NCI-H2107 (cell line): ENCODE measurements at regions not wholly inside any gene's neighbourhood (a gene's known extent, or its start where the extent isn't known, plus 50 kb on each side); places are given as distances from the start of the nearest gene placed in this dataset.

Source experiments
- DNase-seq: peaks from one replicate; lab custom pipeline; 2025; lab: John Stamatoyannopoulos, UW

GRCh38 chr2:30310371-30310770 is 79.0 kb downstream of the LBH start:
- no peak for DNase-seq

- no peak for DNase-seq
Measured at GRCh38 chr2:30310955-30311354, 79.6 kb downstream of the LBH start.

- no peak for DNase-seq
Measured at GRCh38 chr2:30311711-30312110, 80.4 kb downstream of the LBH start.

GRCh38 chr2:30312916-30313315 is 81.6 kb downstream of the LBH start:
- no peak for DNase-seq

GRCh38 chr2:30314981-30315380 is 83.6 kb downstream of the LBH start:
- DNase-seq = no peak

- DNase-seq = no peak
Measured at GRCh38 chr2:30315391-30316063, 84.2 kb downstream of the LBH start.

GRCh38 chr2:30316408-30316807 is 85.1 kb downstream of the LBH start:
- no peak for DNase-seq

GRCh38 chr2:30318987-30319782 is 87.9 kb downstream of the LBH start:
- DNase-seq = no peak

GRCh38 chr2:30321466-30321865 is 90.1 kb downstream of the LBH start:
- DNase-seq = no peak

GRCh38 chr2:30323499-30323898 is 92.2 kb downstream of the LBH start:
- no peak for DNase-seq

GRCh38 chr2:30324245-30324908 is 93.0 kb downstream of the LBH start:
- no peak for DNase-seq

GRCh38 chr2:30325600-30326328 is 94.4 kb downstream of the LBH start:
- no peak for DNase-seq

- DNase-seq = no peak
Measured at GRCh38 chr2:30326497-30326896, 95.2 kb downstream of the LBH start.

- no peak for DNase-seq
Measured at GRCh38 chr2:30331038-30331437, 99.7 kb downstream of the LBH start.

GRCh38 chr2:30331869-30332268 is 100.5 kb downstream of the LBH start:
- DNase-seq = no peak

- no peak for DNase-seq
Measured at GRCh38 chr2:30332791-30333453, 101.6 kb downstream of the LBH start.

GRCh38 chr2:30334762-30335363 is 103.5 kb downstream of the LBH start:
- DNase-seq = peak; percentile 5

GRCh38 chr2:30336084-30336483 is 104.8 kb downstream of the LBH start:
- DNase-seq = no peak

- no peak for DNase-seq
Measured at GRCh38 chr2:30336978-30337841, 105.9 kb downstream of the LBH start.

- DNase-seq = no peak
Measured at GRCh38 chr2:30338475-30338874, 107.1 kb downstream of the LBH start.
